ENCODE measurements at regions not wholly inside any gene's neighbourhood (a gene's known extent, or its start where the extent isn't known, plus 50 kb on each side); places are given as distances from the start of the nearest gene placed in this dataset.

- 49 to 55% methylated on average over 11 of the region's 11 CpGs for WGBS, 2 donors
- Histone ChIP-seq H3K27me3 (peaks cover 0 to 52% (median 38%) of the 10 kb centered on the region in 7 donors), H3K4me3 (no peak overlapping the region), H3K9me3 (peaks cover 0 to 11% (median 0%) of the 10 kb centered on the region in 11 donors), H3K4me1 (no peaks in the 10 kb centered on the region), H3K27ac (no peak overlapping the region), H3K36me3 (no peaks in the 10 kb centered on the region)
- intact Hi-C loops (cut with DNase I): no loop called here
- TF ChIP-seq CTCF (IDR thresholded peaks at IDR 0.05): no peak
- ATAC-seq (no peak), DNase-seq (no peak)
These were observed 127.2 kb upstream of the LHX5 start for GRCh38 chr12:113598815-113599406.

GRCh38 chr12:113594967-113595366 lies 123.3 kb upstream of the LHX5 start:
- DNase-seq (no peak), ATAC-seq (no peak)
- intact Hi-C loops (cut with DNase I): no loop called here
- no peak overlapping the region for H3K27ac ChIP-seq
- peaks cover 0 to 6% (median 0%) of the 10 kb centered on the region in 9 donors for H3K4me1 ChIP-seq
- H3K27me3 ChIP-seq: peaks cover 0 to 66% (median 49%) of the 10 kb centered on the region in 7 donors
- TF ChIP-seq CTCF (IDR thresholded peaks at IDR 0.05): no peak
- peaks cover 0 to 11% (median 0%) of the 10 kb centered on the region in 11 donors for H3K9me3 ChIP-seq
- no peak overlapping the region for H3K4me3 ChIP-seq
- no peaks in the 10 kb centered on the region for H3K36me3 ChIP-seq
- 67 to 77% methylated on average over 2 of the region's 2 CpGs for WGBS, 2 donors

- intact Hi-C loops (cut with DNase I): no loop called here
- Histone ChIP-seq H3K36me3 (no peaks in the 10 kb centered on the region), H3K4me1 (peaks cover 0 to 6% (median 0%) of the 10 kb centered on the region in 9 donors), H3K4me3 (peak overlapping the region in 1 of 10 donors; percentile 12), H3K27me3 (peaks cover 0 to 94% (median 66%) of the 10 kb centered on the region in 7 donors), H3K27ac (no peak overlapping the region), H3K9me3 (peaks cover 0 to 11% (median 0%) of the 10 kb centered on the region in 11 donors)
- WGBS, 2 donors: 2% methylated on average over 41 to 46 of the region's 46 CpGs
- ATAC-seq (no peak), DNase-seq (no peak)
- TF ChIP-seq CTCF (IDR thresholded peaks at IDR 0.05): no peak
These were observed 119.9 kb upstream of the LHX5 start for GRCh38 chr12:113591480-113591974.

- no peak for ATAC-seq
These were observed 117.8 kb upstream of the LHX5 start for GRCh38 chr12:113589437-113589836.

More at GRCh38 chr12:113589437-113589836, 117.8 kb upstream of the LHX5 start:
- no peak overlapping the region for H3K27ac ChIP-seq
- peaks cover 0 to under 1% (median 0%) of the 10 kb centered on the region in 11 donors for H3K9me3 ChIP-seq
- H3K27me3 ChIP-seq: peaks cover 0 to 78% (median 59%) of the 10 kb centered on the region in 7 donors
- no peaks in the 10 kb centered on the region for H3K36me3 ChIP-seq
- DNase-seq: no peak
- H3K4me1 ChIP-seq: peaks cover 0 to 6% (median 0%) of the 10 kb centered on the region in 9 donors
- TF ChIP-seq CTCF (IDR thresholded peaks at IDR 0.05): no peak
- H3K4me3 ChIP-seq: no peak overlapping the region
- WGBS, 2 donors: 65 to 83% methylated on average over 1 of the region's 1 CpG
- intact Hi-C loops (cut with DNase I): no loop called here
